ENCODE measurements at regions not wholly inside any gene's neighbourhood (a gene's known extent, or its start where the extent isn't known, plus 50 kb on each side); places are given as distances from the start of the nearest gene placed in this dataset.

- H3K4me3 ChIP-seq (ENCODE audit: low read depth, low read length): no peak overlapping the region
- TF ChIP-seq, protein P1, sequence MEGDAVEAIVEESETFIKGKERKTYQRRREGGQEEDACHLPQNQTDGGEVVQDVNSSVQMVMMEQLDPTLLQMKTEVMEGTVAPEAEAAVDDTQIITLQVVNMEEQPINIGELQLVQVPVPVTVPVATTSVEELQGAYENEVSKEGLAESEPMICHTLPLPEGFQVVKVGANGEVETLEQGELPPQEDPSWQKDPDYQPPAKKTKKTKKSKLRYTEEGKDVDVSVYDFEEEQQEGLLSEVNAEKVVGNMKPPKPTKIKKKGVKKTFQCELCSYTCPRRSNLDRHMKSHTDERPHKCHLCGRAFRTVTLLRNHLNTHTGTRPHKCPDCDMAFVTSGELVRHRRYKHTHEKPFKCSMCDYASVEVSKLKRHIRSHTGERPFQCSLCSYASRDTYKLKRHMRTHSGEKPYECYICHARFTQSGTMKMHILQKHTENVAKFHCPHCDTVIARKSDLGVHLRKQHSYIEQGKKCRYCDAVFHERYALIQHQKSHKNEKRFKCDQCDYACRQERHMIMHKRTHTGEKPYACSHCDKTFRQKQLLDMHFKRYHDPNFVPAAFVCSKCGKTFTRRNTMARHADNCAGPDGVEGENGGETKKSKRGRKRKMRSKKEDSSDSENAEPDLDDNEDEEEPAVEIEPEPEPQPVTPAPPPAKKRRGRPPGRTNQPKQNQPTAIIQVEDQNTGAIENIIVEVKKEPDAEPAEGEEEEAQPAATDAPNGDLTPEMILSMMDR (IDR thresholded peaks at IDR 0.05; ENCODE audit: borderline replicate concordance, insufficient read depth, low read depth, low read length): no peak
These were observed 144.6 kb downstream of the SMC2 start for GRCh38 chr9:104238668-104239067.

- H3K4me3 ChIP-seq (ENCODE audit: low read depth, low read length): no peak overlapping the region
- TF ChIP-seq, protein P1 (IDR thresholded peaks at IDR 0.05; ENCODE audit: borderline replicate concordance, insufficient read depth, low read depth, low read length): no peak
These were observed 146.8 kb downstream of the SMC2 start for GRCh38 chr9:104240890-104241289.

DNA sequence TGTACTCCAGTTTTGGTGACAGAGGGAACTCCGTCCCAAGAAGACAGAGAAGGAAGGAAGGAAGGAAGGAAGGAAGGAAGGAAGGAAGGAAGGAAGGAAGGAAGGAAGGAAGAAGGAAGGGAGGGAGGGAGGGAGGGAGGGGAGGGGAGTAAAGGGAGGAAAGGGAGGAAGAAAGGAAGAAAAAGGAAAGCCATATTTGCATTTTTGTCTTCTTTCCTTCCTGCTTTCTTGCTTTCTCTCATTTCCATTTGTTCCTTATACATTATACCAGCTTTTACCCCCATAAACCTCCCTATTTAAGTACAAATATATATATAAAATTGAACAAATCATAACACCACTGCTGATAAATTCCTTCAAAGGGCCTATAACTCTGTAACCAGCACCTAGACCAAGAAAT is 151.8 kb downstream of the SMC2 start:
- TF ChIP-seq, protein P1 (IDR thresholded peaks at IDR 0.05; ENCODE audit: borderline replicate concordance, insufficient read depth, low read depth, low read length): no peak
- H3K4me3 ChIP-seq (ENCODE audit: low read depth, low read length): no peak overlapping the region

GRCh38 chr9:104247899-104248460 is 153.9 kb downstream of the SMC2 start:
- no peak overlapping the region for H3K4me3 ChIP-seq (ENCODE audit: low read depth, low read length)
- TF ChIP-seq, protein P1 (IDR thresholded peaks at IDR 0.05; ENCODE audit: borderline replicate concordance, insufficient read depth, low read depth, low read length): no peak

DNA sequence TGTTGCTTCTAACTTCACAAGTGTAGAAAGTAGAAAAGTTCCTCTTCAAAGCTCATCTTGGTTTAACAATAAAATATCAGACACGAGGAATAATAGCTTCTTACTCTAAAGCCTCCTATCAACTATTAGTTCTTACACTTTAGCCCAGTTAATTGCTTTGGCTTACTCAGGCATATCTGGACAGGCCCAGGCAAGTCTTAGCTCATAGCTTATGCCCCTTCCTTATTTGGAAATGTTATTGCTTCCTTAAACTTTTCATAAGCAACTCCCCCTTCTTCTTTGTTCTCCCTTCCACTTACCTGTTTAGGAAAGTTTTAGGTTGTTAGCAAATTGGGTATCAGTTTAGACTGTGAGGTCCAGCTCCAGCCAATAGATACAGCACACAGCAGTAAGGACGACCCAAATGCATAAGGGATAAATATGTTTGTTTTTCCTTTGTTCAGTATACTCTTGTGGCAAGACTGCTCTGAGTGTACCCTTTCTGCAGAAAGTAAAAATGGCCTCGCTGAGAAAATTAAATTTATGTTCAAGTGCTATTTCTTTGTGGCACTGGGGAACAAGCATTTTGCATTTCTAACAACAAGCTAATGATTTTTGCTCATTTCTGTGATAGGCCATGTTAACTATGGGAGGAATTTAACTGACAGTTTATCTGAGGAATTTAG is 162.1 kb downstream of the SMC2 start:
- H3K4me3 ChIP-seq (ENCODE audit: low read depth, low read length): no peak overlapping the region
- TF ChIP-seq, protein P1 (IDR thresholded peaks at IDR 0.05; ENCODE audit: borderline replicate concordance, insufficient read depth, low read depth, low read length): no peak

DNA sequence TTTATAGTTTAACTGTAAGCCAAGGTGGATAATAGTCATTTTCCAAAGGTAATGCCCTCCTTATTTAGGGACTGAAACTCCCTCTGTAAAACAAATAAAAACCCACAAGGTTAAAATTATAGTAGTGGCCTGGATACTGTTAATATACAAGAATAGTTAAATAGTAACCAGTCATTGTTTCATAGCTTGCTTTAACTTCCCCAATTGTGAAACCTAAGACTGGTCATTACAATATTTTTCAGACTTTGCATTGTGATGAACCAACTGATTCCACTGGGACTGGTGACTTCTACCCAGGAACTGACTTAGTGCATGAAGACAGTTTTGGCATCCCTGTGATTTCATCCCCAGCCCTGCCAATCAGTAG is 162.6 kb downstream of the SMC2 start:
- TF ChIP-seq, protein P1 (IDR thresholded peaks at IDR 0.05; ENCODE audit: borderline replicate concordance, insufficient read depth, low read depth, low read length): no peak
- H3K4me3 ChIP-seq (ENCODE audit: low read depth, low read length): no peak overlapping the region

Data from GM12875 (cell line).